D341Med (cell line): ENCODE measurements at regions not wholly inside any gene's neighbourhood (a gene's known extent, or its start where the extent isn't known, plus 50 kb on each side); places are given as distances from the start of the nearest gene placed in this dataset.

ENCODE experiments used
- DNase-seq: peaks from one replicate; pipeline ENCODE4 v3.0.0; 2012; ENCODE audit warnings: low spot score

GRCh38 chr15:69843276-69843899 is 254.3 kb downstream of the TLE3 start:
- DNase-seq, result no peak

GRCh38 chr15:69843900-69844304 is 253.8 kb downstream of the TLE3 start:
- no peak for DNase-seq

GRCh38 chr15:69845159-69845558 is 252.6 kb downstream of the TLE3 start:
- DNase-seq, result no peak

GRCh38 chr15:69847625-69848024 is 250.1 kb downstream of the TLE3 start:
- DNase-seq, result no peak

GRCh38 chr15:69848096-69848495 is 249.6 kb downstream of the TLE3 start:
- no peak for DNase-seq

GRCh38 chr15:69848551-69849231 is 249.0 kb downstream of the TLE3 start:
- DNase-seq, result no peak

GRCh38 chr15:69849232-69849610 is 248.5 kb downstream of the TLE3 start:
- no peak for DNase-seq

GRCh38 chr15:69852482-69852881 is 245.2 kb downstream of the TLE3 start:
- no peak for DNase-seq

GRCh38 chr15:69852916-69853315 is 244.8 kb downstream of the TLE3 start:
- DNase-seq, result no peak

- no peak for DNase-seq
Measured at GRCh38 chr15:69853544-69853951, 244.2 kb downstream of the TLE3 start.

- DNase-seq, result no peak
Measured at GRCh38 chr15:69854001-69854400, 243.7 kb downstream of the TLE3 start.

- DNase-seq, result no peak
Measured at GRCh38 chr15:69854521-69855181, 243.1 kb downstream of the TLE3 start.

GRCh38 chr15:69855258-69856000 is 242.3 kb downstream of the TLE3 start:
- DNase-seq, result no peak

- DNase-seq, result no peak
Measured at GRCh38 chr15:69857250-69857649, 240.5 kb downstream of the TLE3 start.

- no peak for DNase-seq
Measured at GRCh38 chr15:69857686-69858391, 239.9 kb downstream of the TLE3 start.

GRCh38 chr15:69858456-69858855 is 239.3 kb downstream of the TLE3 start:
- no peak for DNase-seq

- DNase-seq, result no peak
Measured at GRCh38 chr15:69859866-69860265, 237.9 kb downstream of the TLE3 start.

GRCh38 chr15:69860321-69860720 is 237.4 kb downstream of the TLE3 start:
- DNase-seq, result no peak

GRCh38 chr15:69860921-69861320 is 236.8 kb downstream of the TLE3 start:
- DNase-seq, result peak; percentile 82

GRCh38 chr15:69861331-69862171 is 236.2 kb downstream of the TLE3 start:
- no peak for DNase-seq

GRCh38 chr15:69862540-69862939 is 235.2 kb downstream of the TLE3 start:
- no peak for DNase-seq
